GM13976 (cell line): ENCODE measurements at regions not wholly inside any gene's neighbourhood (a gene's known extent, or its start where the extent isn't known, plus 50 kb on each side); places are given as distances from the start of the nearest gene placed in this dataset.

Experiments
- DNase-seq: peaks from one replicate; pipeline ENCODE4 v3.0.0; 2012; ENCODE audit warnings: low spot score
- in situ Hi-C: fragments of 300-500 bp; cut with MboI; formaldehyde crosslinking; loops from one replicate; pipeline ENCODE4 v1.12.0; 2022; ENCODE audit warnings: low sequenced_read_pairs, mixed read lengths, inconsistent platforms; ENCODE audit not compliant: unreplicated experiment
- TF ChIP-seq, protein P1 (sequence below): IDR thresholded peaks from 2 replicates; pipeline ENCODE4 v1.5.1; 2012; ENCODE audit warnings: borderline replicate concordance, mild to moderate bottlenecking; ENCODE audit not compliant: insufficient read depth; ENCODE audit errors: extremely low read depth, missing control alignments, control extremely low read depth

- in situ Hi-C loops: no loop called here
- no peak for DNase-seq
- TF ChIP-seq, protein P1, sequence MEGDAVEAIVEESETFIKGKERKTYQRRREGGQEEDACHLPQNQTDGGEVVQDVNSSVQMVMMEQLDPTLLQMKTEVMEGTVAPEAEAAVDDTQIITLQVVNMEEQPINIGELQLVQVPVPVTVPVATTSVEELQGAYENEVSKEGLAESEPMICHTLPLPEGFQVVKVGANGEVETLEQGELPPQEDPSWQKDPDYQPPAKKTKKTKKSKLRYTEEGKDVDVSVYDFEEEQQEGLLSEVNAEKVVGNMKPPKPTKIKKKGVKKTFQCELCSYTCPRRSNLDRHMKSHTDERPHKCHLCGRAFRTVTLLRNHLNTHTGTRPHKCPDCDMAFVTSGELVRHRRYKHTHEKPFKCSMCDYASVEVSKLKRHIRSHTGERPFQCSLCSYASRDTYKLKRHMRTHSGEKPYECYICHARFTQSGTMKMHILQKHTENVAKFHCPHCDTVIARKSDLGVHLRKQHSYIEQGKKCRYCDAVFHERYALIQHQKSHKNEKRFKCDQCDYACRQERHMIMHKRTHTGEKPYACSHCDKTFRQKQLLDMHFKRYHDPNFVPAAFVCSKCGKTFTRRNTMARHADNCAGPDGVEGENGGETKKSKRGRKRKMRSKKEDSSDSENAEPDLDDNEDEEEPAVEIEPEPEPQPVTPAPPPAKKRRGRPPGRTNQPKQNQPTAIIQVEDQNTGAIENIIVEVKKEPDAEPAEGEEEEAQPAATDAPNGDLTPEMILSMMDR: no peak
These were observed 473.6 kb downstream of the BCAT1 start for GRCh38 chr12:24475337-24475736.

GRCh38 chr12:24473097-24473496 lies 475.8 kb downstream of the BCAT1 start:
- no peak for DNase-seq
- TF ChIP-seq, protein P1: no peak
- in situ Hi-C loops: no loop called here

DNA sequence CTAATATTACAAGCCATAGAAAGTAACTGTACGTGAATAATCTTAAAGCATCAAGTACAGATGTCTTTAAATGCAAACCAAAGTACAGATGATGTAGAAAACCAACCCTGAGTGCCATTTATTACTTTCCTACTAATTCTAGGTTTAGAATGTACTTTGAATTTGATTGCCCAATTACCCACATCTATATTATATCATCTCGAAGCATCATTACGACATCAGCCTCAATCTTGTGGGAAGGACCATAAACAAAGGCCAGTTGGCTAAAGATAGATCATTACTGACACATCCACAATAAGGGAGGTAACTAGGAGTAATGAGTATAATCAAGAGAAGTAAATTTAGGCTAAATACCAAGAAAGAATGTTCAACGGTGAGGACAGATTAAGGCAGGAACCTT lies 478.9 kb downstream of the BCAT1 start:
- TF ChIP-seq, protein P1: no peak
- in situ Hi-C loops: no loop called here
- DNase-seq: no peak

- in situ Hi-C loops: no loop called here
- TF ChIP-seq, protein P1: no peak
- DNase-seq: no peak
These were observed 479.8 kb downstream of the BCAT1 start for GRCh38 chr12:24469089-24469488.

GRCh38 chr12:24467226-24467625 lies 481.7 kb downstream of the BCAT1 start:
- in situ Hi-C loops: no loop called here
- TF ChIP-seq, protein P1: no peak
- no peak for DNase-seq

DNA sequence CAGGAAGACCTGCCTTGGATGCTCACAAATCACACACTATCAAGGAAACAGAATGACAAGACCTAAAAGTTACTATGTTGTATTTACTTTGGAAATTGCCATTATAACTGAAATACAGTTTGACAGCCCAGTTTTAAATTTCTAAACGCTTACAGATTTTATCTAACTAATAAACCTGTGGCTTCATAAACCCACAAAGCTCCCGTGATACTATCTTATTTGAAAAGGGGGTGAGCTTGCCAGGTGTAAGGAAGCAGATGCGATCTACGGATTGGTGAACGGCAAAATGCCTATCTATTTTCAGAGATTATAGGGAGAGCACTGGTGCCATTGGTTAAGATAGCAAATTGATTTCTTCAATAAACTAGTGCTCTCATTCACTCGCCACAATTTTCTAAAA lies 485.5 kb downstream of the BCAT1 start:
- DNase-seq: no peak
- in situ Hi-C loops: no loop called here
- TF ChIP-seq, protein P1: no peak

GRCh38 chr12:24462946-24463345 lies 486.0 kb downstream of the BCAT1 start:
- DNase-seq: no peak
- in situ Hi-C loops: no loop called here
- TF ChIP-seq, protein P1: no peak
